AG09309 (cell line): ENCODE measurements at regions not wholly inside any gene's neighbourhood (a gene's known extent, or its start where the extent isn't known, plus 50 kb on each side); places are given as distances from the start of the nearest gene placed in this dataset.

Experiments
- DNase-seq: peaks from one replicate; pipeline ENCODE4 v3.0.0-alpha.2; 2010; ENCODE audit warnings: low read depth
- H3K4me3 ChIP-seq: 2 replicates; pipeline ENCODE4 v1.5.1; 2011; ENCODE audit warnings: mild to moderate bottlenecking, low read depth, low read length, moderate library complexity; ENCODE audit not compliant: control insufficient read depth
- CTCF ChIP-seq: IDR thresholded peaks from 2 replicates; pipeline ENCODE4 v1.5.1; 2011; ENCODE audit warnings: mild to moderate bottlenecking, low read depth, low read length, inconsistent platforms; ENCODE audit not compliant: insufficient read depth, control insufficient read depth; ENCODE audit errors: missing control alignments

DNA sequence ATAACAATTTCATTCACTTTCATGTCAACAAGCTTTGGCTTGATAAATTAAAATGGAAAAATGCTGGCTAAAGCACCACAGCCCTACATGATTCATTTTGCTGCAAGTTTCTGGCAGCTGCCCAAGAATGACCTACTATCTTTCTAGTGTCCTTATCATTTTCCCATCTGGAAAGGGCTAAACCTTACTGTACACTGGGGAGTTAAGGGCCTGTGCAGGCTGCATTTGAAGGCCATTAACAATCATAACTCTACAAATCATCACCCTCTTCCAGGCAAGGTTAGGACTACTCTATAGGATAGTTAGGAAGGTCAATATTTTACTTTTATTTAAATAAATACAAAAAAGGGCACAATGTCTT, 579.7 kb upstream of the ZNF608 start:
- TF ChIP-seq CTCF, result no peak
- no peak overlapping the region for H3K4me3 ChIP-seq
- no peak for DNase-seq

GRCh38 chr5:125327676-125328075, 581.2 kb upstream of the ZNF608 start:
- no peak for DNase-seq
- H3K4me3 ChIP-seq, result no peak overlapping the region

DNA sequence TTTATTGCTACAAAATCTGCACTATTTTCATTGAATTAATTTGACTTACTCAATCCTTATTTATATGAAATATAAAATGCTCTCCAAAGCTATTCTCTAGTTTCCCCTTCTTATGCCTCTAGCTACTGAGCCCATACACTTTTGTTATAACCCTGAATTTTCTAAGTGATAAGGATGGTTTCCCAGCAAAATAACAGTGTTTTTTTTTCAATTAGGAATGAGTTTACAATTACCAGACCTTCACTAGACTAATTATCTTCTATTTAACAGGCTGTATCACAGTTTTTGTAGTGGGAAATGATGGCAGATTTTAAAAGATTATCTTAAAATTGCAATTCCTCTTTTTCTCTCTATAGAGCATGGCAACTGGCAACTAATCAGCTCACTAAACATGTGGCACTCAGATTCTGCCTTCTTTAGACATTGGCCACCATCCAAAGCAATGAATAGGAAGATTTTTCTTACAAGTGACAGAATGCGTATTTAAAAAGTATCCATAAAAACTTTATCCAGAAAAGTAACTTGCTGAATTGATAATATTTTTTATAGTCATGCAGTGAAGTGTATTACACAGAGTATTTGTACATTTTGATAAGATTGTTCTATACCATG, 585.7 kb upstream of the ZNF608 start:
- no peak for TF ChIP-seq CTCF
- no peak overlapping the region for H3K4me3 ChIP-seq
- DNase-seq, result no peak

More at GRCh38 chr5:125327676-125328075, 581.2 kb upstream of the ZNF608 start:
- no peak for TF ChIP-seq CTCF

DNA sequence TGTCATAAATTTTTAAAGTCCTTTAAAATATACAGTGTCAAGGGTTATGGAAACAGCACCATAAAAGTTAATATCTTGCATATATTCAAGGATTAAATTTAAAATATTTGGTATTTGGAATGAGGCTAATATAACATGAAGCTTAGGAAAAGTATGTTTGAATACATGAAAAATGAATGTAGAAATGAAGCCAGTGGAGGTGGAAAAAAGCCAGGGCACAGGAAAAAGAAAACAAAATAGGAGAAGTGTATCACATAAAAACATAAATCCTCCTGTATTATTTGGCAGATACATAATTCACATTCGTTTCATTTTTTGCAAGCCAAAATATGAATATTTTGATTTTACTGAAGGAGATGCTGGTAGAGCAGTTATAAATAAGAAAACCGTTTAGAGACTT, 587.0 kb upstream of the ZNF608 start:
- DNase-seq, result no peak
- TF ChIP-seq CTCF, result no peak
- H3K4me3 ChIP-seq, result no peak overlapping the region

- H3K4me3 ChIP-seq, result no peak overlapping the region
- no peak for TF ChIP-seq CTCF
- no peak for DNase-seq
These were observed 590.0 kb upstream of the ZNF608 start for GRCh38 chr5:125336401-125336800.

- no peak for TF ChIP-seq CTCF
- no peak overlapping the region for H3K4me3 ChIP-seq
- no peak for DNase-seq
These were observed 590.9 kb upstream of the ZNF608 start for GRCh38 chr5:125337294-125337693.
